ENCODE measurements at regions not wholly inside any gene's neighbourhood (a gene's known extent, or its start where the extent isn't known, plus 50 kb on each side); places are given as distances from the start of the nearest gene placed in this dataset.

- Histone ChIP-seq H2AFZ (no peak overlapping the region), H3K27ac (no peak overlapping the region), H3K4me3 (ENCODE audit: low read depth, low read length) (no peak overlapping the region), H3K9me3 (ENCODE audit: control insufficient read depth, low read length) (no peaks in the 10 kb centered on the region), H3K9ac (no peak overlapping the region), H3K79me2 (no peaks in the 10 kb centered on the region), H3K4me2 (ENCODE audit: low read length) (no peak overlapping the region), H3K4me1 (no peaks in the 10 kb centered on the region), H3K27me3 (ENCODE audit: control insufficient read depth, insufficient read depth, low read length) (no peaks in the 10 kb centered on the region), H3K36me3 (ENCODE audit: control insufficient read depth, insufficient read depth, low read length) (no peaks in the 10 kb centered on the region)
- TF ChIP-seq CTCF (IDR thresholded peaks at IDR 0.05) = no peak
These were observed 231.4 kb downstream of the CHRM3 start for GRCh38 chr1:239617731-239618130.

GRCh38 chr1:239619190-239619589 lies 232.8 kb downstream of the CHRM3 start:
- H3K79me2 ChIP-seq = no peaks in the 10 kb centered on the region
- no peak overlapping the region for H2AFZ ChIP-seq
- H3K4me1 ChIP-seq = no peaks in the 10 kb centered on the region
- H3K9ac ChIP-seq = no peak overlapping the region
- no peaks in the 10 kb centered on the region for H3K9me3 ChIP-seq (ENCODE audit: control insufficient read depth, low read length)
- H3K27me3 ChIP-seq (ENCODE audit: control insufficient read depth, insufficient read depth, low read length) = no peaks in the 10 kb centered on the region
- H3K36me3 ChIP-seq (ENCODE audit: control insufficient read depth, insufficient read depth, low read length) = no peaks in the 10 kb centered on the region
- H3K4me2 ChIP-seq (ENCODE audit: low read length) = no peak overlapping the region
- no peak overlapping the region for H3K27ac ChIP-seq
- TF ChIP-seq CTCF (IDR thresholded peaks at IDR 0.05) = no peak
- no peak overlapping the region for H3K4me3 ChIP-seq (ENCODE audit: low read depth, low read length)

GRCh38 chr1:239630767-239631166 lies 244.4 kb downstream of the CHRM3 start:
- Histone ChIP-seq H3K79me2 (no peaks in the 10 kb centered on the region), H3K36me3 (ENCODE audit: control insufficient read depth, insufficient read depth, low read length) (no peaks in the 10 kb centered on the region), H2AFZ (no peak overlapping the region), H3K4me2 (ENCODE audit: low read length) (no peak overlapping the region), H3K27me3 (ENCODE audit: control insufficient read depth, insufficient read depth, low read length) (no peaks in the 10 kb centered on the region), H3K4me3 (ENCODE audit: low read depth, low read length) (no peak overlapping the region), H3K4me1 (no peaks in the 10 kb centered on the region), H3K27ac (no peak overlapping the region), H3K9ac (no peak overlapping the region), H3K9me3 (ENCODE audit: control insufficient read depth, low read length) (no peaks in the 10 kb centered on the region)
- no peak for TF ChIP-seq CTCF (IDR thresholded peaks at IDR 0.05)

GRCh38 chr1:239633432-239633831 lies 247.1 kb downstream of the CHRM3 start:
- H3K79me2 ChIP-seq = no peaks in the 10 kb centered on the region
- no peak overlapping the region for H3K4me3 ChIP-seq (ENCODE audit: low read depth, low read length)
- no peak overlapping the region for H3K27ac ChIP-seq
- no peak for TF ChIP-seq CTCF (IDR thresholded peaks at IDR 0.05)
- no peaks in the 10 kb centered on the region for H3K36me3 ChIP-seq (ENCODE audit: control insufficient read depth, insufficient read depth, low read length)
- no peaks in the 10 kb centered on the region for H3K9me3 ChIP-seq (ENCODE audit: control insufficient read depth, low read length)
- no peaks in the 10 kb centered on the region for H3K27me3 ChIP-seq (ENCODE audit: control insufficient read depth, insufficient read depth, low read length)
- no peak overlapping the region for H3K9ac ChIP-seq
- no peaks in the 10 kb centered on the region for H3K4me1 ChIP-seq
- no peak overlapping the region for H2AFZ ChIP-seq
- no peak overlapping the region for H3K4me2 ChIP-seq (ENCODE audit: low read length)

GRCh38 chr1:239635276-239635675 lies 248.9 kb downstream of the CHRM3 start:
- H3K79me2 ChIP-seq = no peaks in the 10 kb centered on the region
- no peaks in the 10 kb centered on the region for H3K4me1 ChIP-seq
- no peaks in the 10 kb centered on the region for H3K27me3 ChIP-seq (ENCODE audit: control insufficient read depth, insufficient read depth, low read length)
- no peak overlapping the region for H3K27ac ChIP-seq
- no peaks in the 10 kb centered on the region for H3K36me3 ChIP-seq (ENCODE audit: control insufficient read depth, insufficient read depth, low read length)
- H3K9me3 ChIP-seq (ENCODE audit: control insufficient read depth, low read length) = no peaks in the 10 kb centered on the region
- no peak overlapping the region for H3K4me2 ChIP-seq (ENCODE audit: low read length)
- H3K4me3 ChIP-seq (ENCODE audit: low read depth, low read length) = no peak overlapping the region
- TF ChIP-seq CTCF (IDR thresholded peaks at IDR 0.05) = no peak
- no peak overlapping the region for H3K9ac ChIP-seq
- no peak overlapping the region for H2AFZ ChIP-seq
